NB4 (cell line): ENCODE measurements at regions not wholly inside any gene's neighbourhood (a gene's known extent, or its start where the extent isn't known, plus 50 kb on each side); places are given as distances from the start of the nearest gene placed in this dataset.

ENCODE experiments used
- CTCF ChIP-seq: IDR thresholded peaks from one replicate; pipeline ENCODE4 v1.5.1; 2012; ENCODE audit warnings: low read depth, low read length
- MAX ChIP-seq: IDR thresholded peaks from 2 replicates; pipeline ENCODE4 v1.6.1; 2011; ENCODE audit warnings: low read depth, low read length

- no peak for TF ChIP-seq CTCF
- no peak for TF ChIP-seq MAX
Observed at GRCh38 chr1:79363430-79363829, 356.9 kb upstream of the ADGRL4 start.
